ENCODE measurements at regions not wholly inside any gene's neighbourhood (a gene's known extent, or its start where the extent isn't known, plus 50 kb on each side); places are given as distances from the start of the nearest gene placed in this dataset.

GRCh38 chr5:123802298-123802951 is 290.4 kb downstream of the CSNK1G3 start:
- DNase-seq, result no peak
- H3K4me3 Mint-ChIP-seq (ENCODE audit: low read depth, unreplicated experiment), result no peak overlapping the region
- no peaks in the 10 kb centered on the region for H3K36me3 Mint-ChIP-seq (ENCODE audit: insufficient read depth, unreplicated experiment)
- no TSS peak for BruUV-seq (replicated peaks)
- CTCF ChIA-PET, result no interaction called here
- no peak overlapping the region for H3K27ac Mint-ChIP-seq (ENCODE audit: unreplicated experiment)
- intact Hi-C loops (cut with micrococcal nuclease; ENCODE audit: unreplicated experiment), result no loop called here
- TF ChIP-seq, protein P1, sequence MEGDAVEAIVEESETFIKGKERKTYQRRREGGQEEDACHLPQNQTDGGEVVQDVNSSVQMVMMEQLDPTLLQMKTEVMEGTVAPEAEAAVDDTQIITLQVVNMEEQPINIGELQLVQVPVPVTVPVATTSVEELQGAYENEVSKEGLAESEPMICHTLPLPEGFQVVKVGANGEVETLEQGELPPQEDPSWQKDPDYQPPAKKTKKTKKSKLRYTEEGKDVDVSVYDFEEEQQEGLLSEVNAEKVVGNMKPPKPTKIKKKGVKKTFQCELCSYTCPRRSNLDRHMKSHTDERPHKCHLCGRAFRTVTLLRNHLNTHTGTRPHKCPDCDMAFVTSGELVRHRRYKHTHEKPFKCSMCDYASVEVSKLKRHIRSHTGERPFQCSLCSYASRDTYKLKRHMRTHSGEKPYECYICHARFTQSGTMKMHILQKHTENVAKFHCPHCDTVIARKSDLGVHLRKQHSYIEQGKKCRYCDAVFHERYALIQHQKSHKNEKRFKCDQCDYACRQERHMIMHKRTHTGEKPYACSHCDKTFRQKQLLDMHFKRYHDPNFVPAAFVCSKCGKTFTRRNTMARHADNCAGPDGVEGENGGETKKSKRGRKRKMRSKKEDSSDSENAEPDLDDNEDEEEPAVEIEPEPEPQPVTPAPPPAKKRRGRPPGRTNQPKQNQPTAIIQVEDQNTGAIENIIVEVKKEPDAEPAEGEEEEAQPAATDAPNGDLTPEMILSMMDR (IDR thresholded peaks at IDR 0.05; ENCODE audit: unreplicated experiment), result no peak
- H3K27me3 Mint-ChIP-seq (ENCODE audit: unreplicated experiment), result no peaks in the 10 kb centered on the region
- H3K9me3 Mint-ChIP-seq (ENCODE audit: low read depth, unreplicated experiment), result no peaks in the 10 kb centered on the region
- H3K4me1 Mint-ChIP-seq (ENCODE audit: low read depth, unreplicated experiment), result peaks cover 8% of the 10 kb centered on the region

- no peaks in the 10 kb centered on the region for H3K27me3 Mint-ChIP-seq (ENCODE audit: unreplicated experiment)
- H3K4me1 Mint-ChIP-seq (ENCODE audit: low read depth, unreplicated experiment), result no peaks in the 10 kb centered on the region
- H3K4me3 Mint-ChIP-seq (ENCODE audit: low read depth, unreplicated experiment), result no peak overlapping the region
- H3K9me3 Mint-ChIP-seq (ENCODE audit: low read depth, unreplicated experiment), result no peaks in the 10 kb centered on the region
- no peaks in the 10 kb centered on the region for H3K36me3 Mint-ChIP-seq (ENCODE audit: insufficient read depth, unreplicated experiment)
- intact Hi-C loops (cut with micrococcal nuclease; ENCODE audit: unreplicated experiment), result no loop called here
- H3K27ac Mint-ChIP-seq (ENCODE audit: unreplicated experiment), result no peak overlapping the region
- BruUV-seq (replicated peaks), result no TSS peak
- CTCF ChIA-PET, result no interaction called here
- TF ChIP-seq, protein P1 (IDR thresholded peaks at IDR 0.05; ENCODE audit: unreplicated experiment), result no peak
- no peak for DNase-seq
These were observed 288.7 kb downstream of the CSNK1G3 start for GRCh38 chr5:123800640-123801039.

- Mint-ChIP-seq H3K36me3 (ENCODE audit: insufficient read depth, unreplicated experiment) (no peaks in the 10 kb centered on the region), H3K27me3 (ENCODE audit: unreplicated experiment) (no peaks in the 10 kb centered on the region), H3K9me3 (ENCODE audit: low read depth, unreplicated experiment) (no peaks in the 10 kb centered on the region), H3K4me3 (ENCODE audit: low read depth, unreplicated experiment) (no peak overlapping the region), H3K4me1 (ENCODE audit: low read depth, unreplicated experiment) (no peaks in the 10 kb centered on the region), H3K27ac (ENCODE audit: unreplicated experiment) (no peak overlapping the region)
- no TSS peak for BruUV-seq (replicated peaks)
- TF ChIP-seq, protein P1 (IDR thresholded peaks at IDR 0.05; ENCODE audit: unreplicated experiment), result no peak
- DNase-seq, result no peak
- CTCF ChIA-PET, result no interaction called here
- intact Hi-C loops (cut with micrococcal nuclease; ENCODE audit: unreplicated experiment), result no loop called here
These were observed 283.7 kb downstream of the CSNK1G3 start for GRCh38 chr5:123795688-123796087.

- no TSS peak for BruUV-seq (replicated peaks)
- peaks cover 8% of the 10 kb centered on the region for H3K9me3 Mint-ChIP-seq (ENCODE audit: low read depth, unreplicated experiment)
These were observed 278.2 kb downstream of the CSNK1G3 start for GRCh38 chr5:123790226-123790625.

More at GRCh38 chr5:123790226-123790625, 278.2 kb downstream of the CSNK1G3 start:
- TF ChIP-seq, protein P1 (IDR thresholded peaks at IDR 0.05; ENCODE audit: unreplicated experiment), result no peak
- CTCF ChIA-PET, result no interaction called here
- Mint-ChIP-seq H3K4me3 (ENCODE audit: low read depth, unreplicated experiment) (no peak overlapping the region), H3K27me3 (ENCODE audit: unreplicated experiment) (no peaks in the 10 kb centered on the region), H3K36me3 (ENCODE audit: insufficient read depth, unreplicated experiment) (no peaks in the 10 kb centered on the region), H3K4me1 (ENCODE audit: low read depth, unreplicated experiment) (no peaks in the 10 kb centered on the region), H3K27ac (ENCODE audit: unreplicated experiment) (no peak overlapping the region)
- DNase-seq, result no peak
- intact Hi-C loops (cut with micrococcal nuclease; ENCODE audit: unreplicated experiment), result no loop called here
